Mesenchymal stem cell (in vitro differentiated cells and primary cell): ENCODE measurements at regions not wholly inside any gene's neighbourhood (a gene's known extent, or its start where the extent isn't known, plus 50 kb on each side); places are given as distances from the start of the nearest gene placed in this dataset.

Experiments used
- DNase-seq: peaks from one replicate; pipeline ENCODE4 v3.0.0-alpha.2; 2013
- H2AFZ ChIP-seq: one replicate; pipeline ENCODE4 v1.6.1; 2013; ENCODE audit warnings: low read depth, mild to moderate bottlenecking, control low read depth, inconsistent platforms, low read length, moderate library complexity
- H2AK5ac ChIP-seq: 2 replicates; pipeline ENCODE4 v1.6.1; 2013; ENCODE audit warnings: low read length, moderate library complexity, mild to moderate bottlenecking, inconsistent platforms; ENCODE audit not compliant: severe bottlenecking
- H2BK120ac ChIP-seq: one replicate; pipeline ENCODE4 v1.6.1; 2013; ENCODE audit warnings: low read depth, mild to moderate bottlenecking, inconsistent platforms, low read length, moderate library complexity
- H2BK12ac ChIP-seq, 2 experiments: one replicate each; pipeline ENCODE4 v1.6.1; 2013; ENCODE audit warnings: inconsistent platforms in 2 of 2, low read length in 2 of 2, mild to moderate bottlenecking in 2 of 2, moderate library complexity in 2 of 2, control low read depth in 1 of 2
- H2BK15ac ChIP-seq: one replicate; pipeline ENCODE4 v1.6.1; 2013; ENCODE audit warnings: mild to moderate bottlenecking, low read depth, inconsistent platforms; ENCODE audit not compliant: poor library complexity, severe bottlenecking
- H2BK5ac ChIP-seq: 2 replicates; pipeline ENCODE4 v1.6.1; 2013; ENCODE audit warnings: low read depth, mild to moderate bottlenecking, low read length, control low read depth, inconsistent platforms; ENCODE audit not compliant: poor library complexity, severe bottlenecking
- H3K14ac ChIP-seq, 2 experiments: one replicate each; pipeline ENCODE4 v1.6.1; 2013; ENCODE audit warnings: inconsistent platforms in 2 of 2, low read length in 2 of 2, control low read depth in 1 of 2, mild to moderate bottlenecking in 1 of 2, moderate library complexity in 1 of 2
- H3K18ac ChIP-seq, 2 experiments: one replicate each; pipeline ENCODE4 v1.6.1; 2013; ENCODE audit warnings: inconsistent platforms in 2 of 2, low read length in 2 of 2, control low read depth in 1 of 2, low read depth in 1 of 2, mild to moderate bottlenecking in 1 of 2
- H3K23ac ChIP-seq, 2 experiments: one replicate each; pipeline ENCODE4 v1.6.1; 2013; ENCODE audit warnings: inconsistent platforms in 2 of 2, low read length in 2 of 2, mild to moderate bottlenecking in 2 of 2, moderate library complexity in 2 of 2, control low read depth in 1 of 2
- H3K27ac ChIP-seq: 2 replicates; pipeline ENCODE4 v1.5.1; 2013; ENCODE audit warnings: mild to moderate bottlenecking, moderate library complexity, low read length, control low read depth, inconsistent platforms; ENCODE audit not compliant: poor library complexity, severe bottlenecking
- H3K27me3 ChIP-seq, 2 experiments: 2 replicates each; pipeline versions ENCODE4 v1.6.1 to v1.7.0; 2013; ENCODE audit warnings: low read length in 2 of 2, mild to moderate bottlenecking in 2 of 2, moderate library complexity in 2 of 2, control low read depth in 1 of 2, inconsistent platforms in 1 of 2; ENCODE audit not compliant: control insufficient read depth in 1 of 2, insufficient read depth in 1 of 2
- H3K36me3 ChIP-seq, 2 experiments: 2 replicates each; pipeline versions ENCODE4 v1.6.1 to v1.7.0; 2013; ENCODE audit warnings: low read length in 2 of 2, control low read depth in 1 of 2, inconsistent platforms in 1 of 2, low read depth in 1 of 2, mild to moderate bottlenecking in 1 of 2; ENCODE audit not compliant: insufficient read depth in 2 of 2, control insufficient read depth in 1 of 2
- H3K4ac ChIP-seq, 2 experiments: one replicate each; pipeline ENCODE4 v1.6.1; 2013; ENCODE audit warnings: inconsistent platforms in 2 of 2, low read length in 2 of 2, mild to moderate bottlenecking in 2 of 2, moderate library complexity in 2 of 2, control low read depth in 1 of 2, low read depth in 1 of 2
- H3K4me1 ChIP-seq: 2 replicates; pipeline ENCODE4 v1.6.1; 2013; ENCODE audit warnings: low read depth, low read length, control low read depth; ENCODE audit not compliant: control insufficient read depth, insufficient read depth
- H3K4me2 ChIP-seq: 2 replicates; pipeline ENCODE4 v1.6.1; 2013; ENCODE audit warnings: low read length, mild to moderate bottlenecking, inconsistent platforms; ENCODE audit not compliant: poor library complexity, severe bottlenecking
- H3K4me3 ChIP-seq, 2 experiments: 2 replicates each; pipeline versions ENCODE4 v1.5.1 to v1.7.0; 2013; ENCODE audit warnings: low read length in 2 of 2, mild to moderate bottlenecking in 2 of 2, control low read depth in 1 of 2, low read depth in 1 of 2; ENCODE audit not compliant: insufficient read depth in 1 of 2
- H3K79me1 ChIP-seq: replicated peaks from 2 replicates; pipeline ENCODE4 v1.6.1; 2013; ENCODE audit warnings: mild to moderate bottlenecking, control low read depth, low read length, inconsistent platforms; ENCODE audit not compliant: poor library complexity, severe bottlenecking
- H3K9ac ChIP-seq: 2 replicates; pipeline ENCODE4 v1.7.0; 2013; ENCODE audit warnings: mild to moderate bottlenecking, low read length, moderate library complexity
- H3K9me3 ChIP-seq: 2 replicates; pipeline ENCODE4 v1.7.0; 2013; ENCODE audit warnings: mild to moderate bottlenecking, low read length; ENCODE audit not compliant: control insufficient read depth
- H4K8ac ChIP-seq: one replicate; pipeline ENCODE4 v1.6.1; 2013; ENCODE audit warnings: inconsistent platforms, mild to moderate bottlenecking, low read length, moderate library complexity
- H4K91ac ChIP-seq: one replicate; pipeline ENCODE4 v1.6.1; 2013; ENCODE audit warnings: mild to moderate bottlenecking, low read length, inconsistent platforms
- WGBS: methylation state at CpG from one replicate; pipeline ENCODE4 v1.1.7; 2013; ENCODE audit warnings: mixed read lengths; 5-methylcytosine and 5-hydroxymethylcytosine counted together

- Histone ChIP-seq H2AK5ac (no peak overlapping the region), H3K9me3 (no peaks in the 10 kb centered on the region), H3K4me1 (no peaks in the 10 kb centered on the region), H3K4ac (no peak overlapping the region), H3K27me3 (no peaks in the 10 kb centered on the region), H3K4me3 (no peak overlapping the region), H3K23ac (no peak overlapping the region), H3K27ac (no peak overlapping the region), H3K4me2 (no peak overlapping the region), H4K8ac (no peak overlapping the region), H3K18ac (no peak overlapping the region), H3K14ac (no peak overlapping the region), H3K36me3 (no peaks in the 10 kb centered on the region), H3K9ac (no peak overlapping the region), H2BK5ac (no peak overlapping the region), H2BK12ac (no peak overlapping the region), H4K91ac (no peak overlapping the region), H3K79me1 (no peaks in the 10 kb centered on the region), H2AFZ (no peak overlapping the region), H2BK15ac (no peak overlapping the region), H2BK120ac (no peak overlapping the region)
- WGBS = 81% methylated on average over 5 of the region's 5 CpGs
- DNase-seq = no peak
Observed at GRCh38 chr12:114789821-114790220, 105.8 kb upstream of the TBX3 start.

GRCh38 chr12:114789276-114789675 lies 105.3 kb upstream of the TBX3 start:
- Histone ChIP-seq H4K8ac (no peak overlapping the region), H3K4me3 (no peak overlapping the region), H3K23ac (no peak overlapping the region), H3K9me3 (no peaks in the 10 kb centered on the region), H3K4ac (no peak overlapping the region), H2AK5ac (no peak overlapping the region), H3K27ac (no peak overlapping the region), H3K18ac (no peak overlapping the region), H3K36me3 (no peaks in the 10 kb centered on the region), H2BK12ac (no peak overlapping the region), H3K79me1 (no peaks in the 10 kb centered on the region), H2BK15ac (no peak overlapping the region), H3K4me1 (no peaks in the 10 kb centered on the region), H2BK5ac (no peak overlapping the region), H2AFZ (no peak overlapping the region), H3K9ac (no peak overlapping the region), H3K14ac (no peak overlapping the region), H3K27me3 (no peaks in the 10 kb centered on the region), H3K4me2 (no peak overlapping the region), H4K91ac (no peak overlapping the region), H2BK120ac (no peak overlapping the region)
- WGBS = 98% methylated on average over 3 of the region's 3 CpGs
- no peak for DNase-seq

GRCh38 chr12:114784526-114784925 lies 100.6 kb upstream of the TBX3 start:
- H3K36me3 ChIP-seq = no peaks in the 10 kb centered on the region
- H3K18ac ChIP-seq = no peak overlapping the region
- no peaks in the 10 kb centered on the region for H3K4me1 ChIP-seq
- H3K79me1 ChIP-seq = no peaks in the 10 kb centered on the region
- H3K9me3 ChIP-seq = no peaks in the 10 kb centered on the region
- WGBS = 76% methylated on average over 3 of the region's 3 CpGs
- H2BK5ac ChIP-seq = no peak overlapping the region
- no peak overlapping the region for H2AK5ac ChIP-seq
- no peak overlapping the region for H3K4ac ChIP-seq
- DNase-seq = no peak
- no peak overlapping the region for H2BK12ac ChIP-seq
- H3K23ac ChIP-seq = no peak overlapping the region
- no peak overlapping the region for H3K14ac ChIP-seq
- no peak overlapping the region for H2BK15ac ChIP-seq
- no peak overlapping the region for H2AFZ ChIP-seq
- no peaks in the 10 kb centered on the region for H3K27me3 ChIP-seq
- no peak overlapping the region for H2BK120ac ChIP-seq
- H3K4me2 ChIP-seq = no peak overlapping the region
- no peak overlapping the region for H3K9ac ChIP-seq
- no peak overlapping the region for H3K27ac ChIP-seq
- H3K4me3 ChIP-seq = no peak overlapping the region
- no peak overlapping the region for H4K91ac ChIP-seq
- no peak overlapping the region for H4K8ac ChIP-seq

- H2AK5ac ChIP-seq = no peak overlapping the region
- no peaks in the 10 kb centered on the region for H3K27me3 ChIP-seq
- H3K79me1 ChIP-seq = no peaks in the 10 kb centered on the region
- no peak overlapping the region for H2BK15ac ChIP-seq
- 73% methylated on average over 7 of the region's 8 CpGs for WGBS
- no peaks in the 10 kb centered on the region for H3K4me1 ChIP-seq
- H4K91ac ChIP-seq = no peak overlapping the region
- no peak overlapping the region for H2BK5ac ChIP-seq
- no peak overlapping the region for H3K4ac ChIP-seq
- H3K4me2 ChIP-seq = no peak overlapping the region
- no peak overlapping the region for H2BK120ac ChIP-seq
- H3K23ac ChIP-seq = no peak overlapping the region
- no peak overlapping the region for H3K9ac ChIP-seq
- H3K14ac ChIP-seq = no peak overlapping the region
- no peak overlapping the region for H3K4me3 ChIP-seq
- no peaks in the 10 kb centered on the region for H3K9me3 ChIP-seq
- no peak overlapping the region for H2AFZ ChIP-seq
- no peak overlapping the region for H3K18ac ChIP-seq
- H2BK12ac ChIP-seq = no peak overlapping the region
- H3K27ac ChIP-seq = no peak overlapping the region
- no peaks in the 10 kb centered on the region for H3K36me3 ChIP-seq
- DNase-seq = peak; percentile 73
- H4K8ac ChIP-seq = no peak overlapping the region
Observed at GRCh38 chr12:114783089-114783618, 99.2 kb upstream of the TBX3 start.
